Fibroblast of lung (primary cell): ENCODE measurements at regions not wholly inside any gene's neighbourhood (a gene's known extent, or its start where the extent isn't known, plus 50 kb on each side); places are given as distances from the start of the nearest gene placed in this dataset.

Source experiments
- DNase-seq, 2 donors: peaks; one replicate each; pipeline versions ENCODE4 v3.0.0 to v3.0.0-alpha.2; 2010; ENCODE audit warnings: low read depth in 2 of 2
- H2AFZ ChIP-seq: 2 replicates; pipeline ENCODE4 v1.5.1; 2012; ENCODE audit warnings: low read length, control low read depth, inconsistent platforms
- H3K27ac ChIP-seq: 2 replicates; pipeline ENCODE4 v1.5.1; 2011; ENCODE audit warnings: low read length, control low read depth; ENCODE audit not compliant: insufficient read depth
- H3K27me3 ChIP-seq: 2 replicates; pipeline ENCODE4 v1.5.1; 2011; ENCODE audit warnings: mild to moderate bottlenecking, low read length; ENCODE audit not compliant: control insufficient read depth, insufficient read depth
- H3K36me3 ChIP-seq: 2 replicates; pipeline ENCODE4 v1.5.1; 2011; ENCODE audit warnings: low read length; ENCODE audit not compliant: control insufficient read depth, insufficient read depth
- H3K4me1 ChIP-seq: 2 replicates; pipeline ENCODE4 v1.5.1; 2011; ENCODE audit warnings: low read length; ENCODE audit not compliant: control insufficient read depth, insufficient read depth; ENCODE audit errors: extremely low read depth
- H3K4me2 ChIP-seq: 2 replicates; pipeline ENCODE4 v1.5.1; 2011; ENCODE audit warnings: low read length, control low read depth; ENCODE audit not compliant: insufficient read depth; ENCODE audit errors: extremely low read depth
- H3K4me3 ChIP-seq, 4 experiments: fragments of 200-600 bp in 1 of 4; sonication (generic) in 1 of 4; replicated peaks in 1 of 4; 2 replicates each; pipeline ENCODE4 v1.5.1; 2011 to 2016; ENCODE audit warnings: low read length in 4 of 4, low read depth in 3 of 4, mild to moderate bottlenecking in 3 of 4, control low read depth in 2 of 4, inconsistent platforms in 1 of 4, mixed read lengths in 1 of 4; ENCODE audit not compliant: insufficient read depth in 1 of 4; ENCODE audit errors: control extremely low read depth in 1 of 4
- H3K79me2 ChIP-seq: 2 replicates; pipeline ENCODE4 v1.5.1; 2012; ENCODE audit warnings: mild to moderate bottlenecking, low read length, inconsistent platforms; ENCODE audit not compliant: control insufficient read depth, insufficient read depth
- H3K9ac ChIP-seq: 2 replicates; pipeline ENCODE4 v1.5.1; 2011; ENCODE audit warnings: mild to moderate bottlenecking, low read length, control low read depth; ENCODE audit not compliant: insufficient read depth
- H3K9me3 ChIP-seq: 2 replicates; pipeline ENCODE4 v1.5.1; 2012; ENCODE audit warnings: low read depth, low read length; ENCODE audit not compliant: control insufficient read depth, insufficient read depth
- H4K20me1 ChIP-seq: 2 replicates; pipeline ENCODE4 v1.5.1; 2011; ENCODE audit warnings: low read length; ENCODE audit not compliant: control insufficient read depth, insufficient read depth; ENCODE audit errors: extremely low read depth
- CTCF ChIP-seq, 2 donors: IDR thresholded peaks in 1 of 2; conservative IDR thresholded peaks in 1 of 2; 1 replicate in 1 of 2; 2 replicates in 1 of 2; pipeline ENCODE4 v1.5.1; 2011 to 2012; ENCODE audit warnings: low read length in 2 of 2, control low read depth in 1 of 2, inconsistent platforms in 1 of 2, low read depth in 1 of 2, mild to moderate bottlenecking in 1 of 2
- EZH2 ChIP-seq: IDR thresholded peaks from 2 replicates; pipeline ENCODE4 v1.5.1; 2012; ENCODE audit warnings: low read length, control low read depth, mild to moderate bottlenecking; ENCODE audit errors: missing control alignments

- DNase-seq, result peak; percentile 91 to 96
- Histone ChIP-seq H4K20me1 (no peaks in the 10 kb centered on the region), H3K79me2 (no peaks in the 10 kb centered on the region), H3K27ac (peak overlapping the region; percentile 11), H3K9me3 (no peaks in the 10 kb centered on the region), H3K4me3 (no peak overlapping the region), H3K36me3 (no peaks in the 10 kb centered on the region), H3K4me1 (peaks cover 6% of the 10 kb centered on the region), H3K9ac (no peak overlapping the region), H2AFZ (no peak overlapping the region), H3K27me3 (no peaks in the 10 kb centered on the region), H3K4me2 (peak overlapping the region; percentile 16)
- TF ChIP-seq EZH2 (no peak), CTCF (conservative IDR thresholded peaks at IDR 0.05 in 1 of 2, IDR thresholded peaks at IDR 0.05 in 1 of 2; ENCODE audit: low read depth in 1 of 2, low read length in 2 of 2) (no peak)
Measured at GRCh38 chr16:24635900-24636610, 93.4 kb upstream of the TNRC6A start.

- no peak overlapping the region for H3K4me3 ChIP-seq
- TF ChIP-seq EZH2, result no peak
- DNase-seq, result no peak
- no peaks in the 10 kb centered on the region for H3K36me3 ChIP-seq
- no peak overlapping the region for H3K27ac ChIP-seq
- no peaks in the 10 kb centered on the region for H3K79me2 ChIP-seq
- no peak overlapping the region for H3K9ac ChIP-seq
- H4K20me1 ChIP-seq, result no peaks in the 10 kb centered on the region
- no peaks in the 10 kb centered on the region for H3K9me3 ChIP-seq
- peaks cover 6% of the 10 kb centered on the region for H3K4me1 ChIP-seq
- no peaks in the 10 kb centered on the region for H3K27me3 ChIP-seq
- H2AFZ ChIP-seq, result no peak overlapping the region
- H3K4me2 ChIP-seq, result no peak overlapping the region
Measured at GRCh38 chr16:24639769-24640168, 89.7 kb upstream of the TNRC6A start.

- H3K4me3 ChIP-seq, result no peak overlapping the region
- no peak overlapping the region for H3K27ac ChIP-seq
- no peak overlapping the region for H2AFZ ChIP-seq
- no peaks in the 10 kb centered on the region for H4K20me1 ChIP-seq
- H3K4me2 ChIP-seq, result no peak overlapping the region
- no peaks in the 10 kb centered on the region for H3K79me2 ChIP-seq
- no peak overlapping the region for H3K9ac ChIP-seq
- no peaks in the 10 kb centered on the region for H3K36me3 ChIP-seq
- no peaks in the 10 kb centered on the region for H3K9me3 ChIP-seq
- DNase-seq, result no peak
- H3K27me3 ChIP-seq, result no peaks in the 10 kb centered on the region
- no peaks in the 10 kb centered on the region for H3K4me1 ChIP-seq
- TF ChIP-seq EZH2 (no peak), CTCF (conservative IDR thresholded peaks at IDR 0.05 in 1 of 2, IDR thresholded peaks at IDR 0.05 in 1 of 2; ENCODE audit: low read depth in 1 of 2, low read length in 2 of 2) (no peak)
Measured at GRCh38 chr16:24643489-24643888, 86.0 kb upstream of the TNRC6A start.
